GM12873 (cell line): ENCODE measurements at regions not wholly inside any gene's neighbourhood (a gene's known extent, or its start where the extent isn't known, plus 50 kb on each side); places are given as distances from the start of the nearest gene placed in this dataset.

Experiments used
- TF ChIP-seq, protein P1 (sequence below): IDR thresholded peaks from 2 replicates; pipeline ENCODE4 v1.5.1; 2012; ENCODE audit warnings: low read depth, mild to moderate bottlenecking, moderate library complexity, low read length, control low read depth; ENCODE audit not compliant: insufficient read depth; ENCODE audit errors: missing control alignments

DNA sequence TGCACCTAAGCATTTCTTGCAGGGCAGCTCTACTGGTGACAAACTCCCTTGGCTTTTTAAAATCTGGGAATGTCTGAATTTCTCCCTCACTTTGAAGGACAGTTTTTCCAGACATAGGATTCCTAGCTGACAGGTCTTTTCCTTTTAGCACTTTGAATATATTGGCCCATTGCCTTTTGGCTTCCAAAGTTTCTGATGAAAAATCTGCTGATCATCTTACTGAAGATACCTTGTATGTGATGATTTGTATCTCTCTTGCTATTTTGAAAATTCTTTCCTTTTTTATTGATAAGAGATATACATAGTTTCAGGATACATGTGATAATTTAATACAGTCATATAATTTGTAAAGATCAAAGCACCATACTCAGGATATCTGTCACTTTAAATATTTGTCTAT is 211.1 kb downstream of the ZIC5 start:
- TF ChIP-seq, protein P1, sequence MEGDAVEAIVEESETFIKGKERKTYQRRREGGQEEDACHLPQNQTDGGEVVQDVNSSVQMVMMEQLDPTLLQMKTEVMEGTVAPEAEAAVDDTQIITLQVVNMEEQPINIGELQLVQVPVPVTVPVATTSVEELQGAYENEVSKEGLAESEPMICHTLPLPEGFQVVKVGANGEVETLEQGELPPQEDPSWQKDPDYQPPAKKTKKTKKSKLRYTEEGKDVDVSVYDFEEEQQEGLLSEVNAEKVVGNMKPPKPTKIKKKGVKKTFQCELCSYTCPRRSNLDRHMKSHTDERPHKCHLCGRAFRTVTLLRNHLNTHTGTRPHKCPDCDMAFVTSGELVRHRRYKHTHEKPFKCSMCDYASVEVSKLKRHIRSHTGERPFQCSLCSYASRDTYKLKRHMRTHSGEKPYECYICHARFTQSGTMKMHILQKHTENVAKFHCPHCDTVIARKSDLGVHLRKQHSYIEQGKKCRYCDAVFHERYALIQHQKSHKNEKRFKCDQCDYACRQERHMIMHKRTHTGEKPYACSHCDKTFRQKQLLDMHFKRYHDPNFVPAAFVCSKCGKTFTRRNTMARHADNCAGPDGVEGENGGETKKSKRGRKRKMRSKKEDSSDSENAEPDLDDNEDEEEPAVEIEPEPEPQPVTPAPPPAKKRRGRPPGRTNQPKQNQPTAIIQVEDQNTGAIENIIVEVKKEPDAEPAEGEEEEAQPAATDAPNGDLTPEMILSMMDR = no peak

DNA sequence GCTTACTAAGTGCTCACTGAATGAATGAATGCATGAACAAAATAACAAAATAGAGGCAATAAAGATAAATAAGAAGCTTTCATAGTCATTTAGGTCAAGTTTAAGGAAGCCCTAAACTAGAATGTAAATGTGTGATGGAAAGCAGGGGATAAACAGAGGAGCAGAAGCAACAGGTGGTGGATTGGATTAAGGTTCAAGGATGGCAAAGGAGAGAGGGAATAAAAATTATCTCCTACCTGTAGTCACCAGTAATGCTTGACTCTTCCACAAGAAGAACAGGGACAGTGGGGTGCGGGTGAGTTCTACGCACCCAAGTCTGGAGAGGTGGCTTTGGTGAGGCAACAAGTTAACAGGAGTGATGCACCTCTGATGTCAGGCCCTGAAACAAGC is 212.4 kb downstream of the ZIC5 start:
- TF ChIP-seq, protein P1 = no peak

DNA sequence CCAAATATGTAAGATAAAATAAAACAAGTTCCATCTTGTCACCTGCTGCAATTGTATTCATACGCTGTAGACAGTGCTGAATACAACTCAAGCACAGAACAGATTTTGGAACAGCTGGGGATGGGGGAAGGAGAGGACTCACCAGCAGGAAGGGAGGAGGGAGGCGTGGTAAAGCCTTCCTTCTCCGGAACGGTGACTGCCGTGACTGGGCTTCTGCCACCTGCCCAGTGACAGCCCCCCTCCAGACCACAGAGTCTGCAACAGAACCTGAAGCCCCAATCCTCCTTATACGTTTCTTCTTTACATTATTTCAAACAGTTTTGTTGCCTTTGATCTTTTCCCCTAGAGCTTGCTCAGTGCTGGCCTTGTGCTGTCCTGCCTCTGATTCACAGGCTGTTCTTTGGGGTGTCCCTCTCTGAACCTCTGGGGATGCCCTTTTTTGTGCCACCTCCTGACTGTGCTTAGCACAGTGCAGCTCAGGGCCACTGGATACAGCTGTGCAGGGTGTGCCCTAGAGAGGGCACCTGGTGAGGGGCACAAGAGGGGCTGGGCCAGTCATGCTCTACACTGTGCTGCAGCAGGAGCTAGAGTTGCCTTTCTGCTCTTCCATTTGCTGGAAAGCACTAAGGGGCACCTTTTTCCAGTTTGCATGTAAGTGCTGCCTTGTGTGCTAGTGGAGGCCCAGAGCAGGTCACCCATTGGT is 213.0 kb downstream of the ZIC5 start:
- TF ChIP-seq, protein P1 = no peak

DNA sequence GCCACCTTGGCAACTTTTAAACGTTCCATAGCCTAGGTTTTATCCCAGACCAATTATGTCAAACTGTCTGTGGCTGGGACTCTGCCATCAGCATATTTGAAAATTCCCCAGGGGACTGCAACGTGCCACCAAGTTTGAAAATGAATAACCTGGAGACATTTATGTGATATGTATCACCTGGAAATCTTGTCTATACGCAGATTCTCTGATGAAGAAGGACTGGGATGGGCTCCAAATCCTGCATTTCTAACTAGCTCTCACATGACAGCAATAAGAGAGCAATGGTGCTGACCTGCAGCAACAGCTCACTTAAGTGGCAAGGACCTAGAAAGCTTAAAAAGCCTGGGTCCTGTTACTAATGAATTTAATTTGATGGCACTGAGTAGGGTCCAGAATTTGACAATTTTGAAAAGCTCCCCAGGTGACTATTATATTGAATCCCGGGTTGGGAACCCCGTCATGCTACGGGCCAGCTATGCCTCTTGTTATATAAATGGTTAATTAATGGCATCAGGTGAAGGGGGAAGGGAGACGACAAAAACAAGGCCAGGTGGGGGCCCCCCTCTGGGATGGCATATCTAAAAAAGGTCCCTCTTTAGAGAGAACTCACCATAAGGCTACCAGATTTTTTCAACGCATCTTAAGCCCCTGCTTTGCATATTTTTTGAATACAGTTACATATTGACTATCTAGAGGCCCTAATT is 213.7 kb downstream of the ZIC5 start:
- TF ChIP-seq, protein P1 = no peak

DNA sequence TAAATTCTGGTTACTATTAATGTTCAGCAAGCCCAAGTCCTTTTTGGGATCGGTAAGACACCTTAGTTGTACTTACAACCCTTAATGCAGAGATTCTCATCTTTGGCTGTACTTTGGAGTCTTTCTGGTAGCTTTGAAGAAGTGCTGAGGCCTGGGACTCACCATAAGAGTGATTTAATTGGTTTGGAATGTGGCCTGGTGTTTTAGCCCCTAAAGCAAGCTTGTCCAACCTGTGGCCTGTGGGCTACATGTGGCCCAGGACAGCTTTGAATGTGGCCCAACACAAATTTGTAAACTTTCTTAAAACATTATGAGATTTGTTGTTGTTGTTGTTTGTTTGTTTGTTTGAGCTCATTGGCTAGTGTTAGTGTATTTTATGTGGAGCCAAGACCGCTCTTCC is 215.3 kb downstream of the ZIC5 start:
- TF ChIP-seq, protein P1 = no peak

DNA sequence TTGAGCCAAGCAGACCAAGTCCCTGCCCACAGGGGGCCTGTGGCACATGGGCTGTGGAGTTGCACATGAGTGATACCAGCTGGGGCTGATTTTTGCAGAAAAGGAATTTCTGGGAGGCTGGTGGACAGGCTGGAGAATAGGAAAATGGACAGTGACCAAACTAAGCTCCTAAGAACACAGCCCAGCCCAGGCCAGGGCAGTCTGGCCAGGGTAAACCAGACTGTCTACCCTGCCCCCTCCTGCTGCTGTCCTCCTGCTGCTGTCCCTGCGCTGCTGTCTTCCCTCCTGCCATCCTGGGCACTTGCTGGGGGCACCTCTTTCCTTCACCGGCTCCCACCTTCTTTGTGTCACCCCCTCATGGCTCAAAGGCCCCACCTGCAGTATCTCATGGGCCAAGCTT is 219.2 kb downstream of the ZIC5 start:
- TF ChIP-seq, protein P1 = no peak

DNA sequence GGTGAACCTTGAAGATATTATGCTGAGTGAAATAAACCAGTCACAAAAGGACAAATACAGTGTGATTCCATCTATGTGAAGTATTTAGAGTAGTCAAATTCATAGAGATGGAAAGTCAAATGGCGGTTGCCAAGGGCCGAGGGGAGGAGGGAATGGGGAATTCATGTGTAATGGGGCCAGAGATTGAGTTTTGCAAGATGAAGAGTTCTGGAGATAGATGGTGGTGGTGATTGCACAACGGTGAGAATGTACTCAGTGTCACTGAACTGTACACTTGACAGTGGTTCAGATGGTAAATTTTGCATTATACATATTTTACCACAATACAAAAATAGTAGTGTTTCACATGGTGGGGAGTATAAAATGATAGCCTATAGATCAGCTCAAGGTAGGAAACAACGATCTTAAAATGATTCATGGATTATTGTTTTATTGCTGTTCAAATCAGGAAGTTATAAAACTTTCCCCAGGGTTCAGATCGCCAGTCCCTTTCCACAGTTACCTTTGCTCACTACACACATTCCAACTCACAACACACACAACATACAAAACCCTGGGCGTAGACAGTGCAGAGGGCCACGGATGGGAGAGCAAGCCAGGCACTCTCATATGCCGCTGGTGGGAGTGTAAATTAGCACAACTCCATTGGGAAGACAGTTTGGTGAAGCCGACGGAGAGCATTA is 219.9 kb downstream of the ZIC5 start:
- TF ChIP-seq, protein P1 = no peak
